ENCODE measurements at regions not wholly inside any gene's neighbourhood (a gene's known extent, or its start where the extent isn't known, plus 50 kb on each side); places are given as distances from the start of the nearest gene placed in this dataset.

- no peak for TF ChIP-seq EZH2 (IDR thresholded peaks at IDR 0.05; ENCODE audit: borderline replicate concordance, low read length)
- no peak for TF ChIP-seq CTCF (IDR thresholded peaks at IDR 0.05; ENCODE audit: low read length)
These were observed 371.3 kb upstream of the DDHD1 start for GRCh38 chr14:53524391-53524790.
